ENCODE measurements at regions not wholly inside any gene's neighbourhood (a gene's known extent, or its start where the extent isn't known, plus 50 kb on each side); places are given as distances from the start of the nearest gene placed in this dataset.

DNA sequence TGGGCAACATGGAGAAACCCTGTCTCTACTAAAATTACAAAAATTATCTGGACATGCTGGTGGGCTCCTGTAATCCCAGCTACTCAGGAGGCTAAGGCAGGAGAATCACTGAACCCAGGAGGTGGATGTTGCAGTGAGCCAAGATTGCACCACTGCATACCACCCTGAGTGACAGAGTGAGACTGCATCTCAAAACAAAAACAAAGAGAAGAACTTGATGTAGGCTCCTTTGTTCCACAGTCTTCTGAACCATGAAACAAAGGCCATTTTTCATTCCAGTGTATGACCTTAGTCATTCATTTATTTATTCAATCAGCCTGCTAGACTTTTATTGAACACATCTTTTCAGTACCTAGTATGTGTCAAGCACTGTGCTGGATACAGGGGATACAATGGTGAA lies 369.6 kb downstream of the FAT3 start:
- no peak for DNase-seq
- H3K27me3 ChIP-seq, result no peaks in the 10 kb centered on the region
- TF ChIP-seq EP300 (IDR thresholded peaks at IDR 0.05), result no peak
- TF ChIP-seq, protein P1, sequence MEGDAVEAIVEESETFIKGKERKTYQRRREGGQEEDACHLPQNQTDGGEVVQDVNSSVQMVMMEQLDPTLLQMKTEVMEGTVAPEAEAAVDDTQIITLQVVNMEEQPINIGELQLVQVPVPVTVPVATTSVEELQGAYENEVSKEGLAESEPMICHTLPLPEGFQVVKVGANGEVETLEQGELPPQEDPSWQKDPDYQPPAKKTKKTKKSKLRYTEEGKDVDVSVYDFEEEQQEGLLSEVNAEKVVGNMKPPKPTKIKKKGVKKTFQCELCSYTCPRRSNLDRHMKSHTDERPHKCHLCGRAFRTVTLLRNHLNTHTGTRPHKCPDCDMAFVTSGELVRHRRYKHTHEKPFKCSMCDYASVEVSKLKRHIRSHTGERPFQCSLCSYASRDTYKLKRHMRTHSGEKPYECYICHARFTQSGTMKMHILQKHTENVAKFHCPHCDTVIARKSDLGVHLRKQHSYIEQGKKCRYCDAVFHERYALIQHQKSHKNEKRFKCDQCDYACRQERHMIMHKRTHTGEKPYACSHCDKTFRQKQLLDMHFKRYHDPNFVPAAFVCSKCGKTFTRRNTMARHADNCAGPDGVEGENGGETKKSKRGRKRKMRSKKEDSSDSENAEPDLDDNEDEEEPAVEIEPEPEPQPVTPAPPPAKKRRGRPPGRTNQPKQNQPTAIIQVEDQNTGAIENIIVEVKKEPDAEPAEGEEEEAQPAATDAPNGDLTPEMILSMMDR (IDR thresholded peaks at IDR 0.05), result no peak
- no peak for TF ChIP-seq POLR2A (IDR thresholded peaks at IDR 0.05)
- TF ChIP-seq POLR2AphosphoS5 (IDR thresholded peaks at IDR 0.05), result no peak
- no peak overlapping the region for H3K4me3 ChIP-seq
- ATAC-seq (ENCODE audit: low FRiP score in 2 of 2), result no peak
- no peak overlapping the region for H3K27ac ChIP-seq
- H3K36me3 ChIP-seq, result no peaks in the 10 kb centered on the region
- no peaks in the 10 kb centered on the region for H3K9me3 ChIP-seq
- H3K4me1 ChIP-seq, result no peaks in the 10 kb centered on the region

DNA sequence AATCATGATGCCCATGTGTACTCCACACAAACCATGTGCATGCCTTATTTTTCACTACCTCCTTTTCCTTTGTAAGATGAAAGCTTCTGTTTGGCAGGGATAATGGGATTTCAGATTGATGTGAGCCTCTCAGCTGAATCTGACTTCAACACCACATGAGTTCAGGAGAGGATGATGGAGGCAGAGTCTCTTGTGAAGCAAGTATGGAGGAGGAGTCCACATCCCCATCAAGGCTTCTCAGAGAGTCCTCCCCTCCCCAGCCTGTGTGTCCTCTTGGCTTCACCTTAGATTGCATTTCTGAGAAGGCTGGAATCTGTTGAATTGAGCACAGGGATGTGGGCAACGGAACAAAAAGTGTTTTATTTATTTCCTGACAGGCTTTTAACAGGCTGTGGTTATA lies 370.4 kb downstream of the FAT3 start:
- Histone ChIP-seq H3K4me3 (no peak overlapping the region), H3K4me1 (no peaks in the 10 kb centered on the region), H3K27me3 (no peaks in the 10 kb centered on the region), H3K27ac (no peak overlapping the region), H3K36me3 (no peaks in the 10 kb centered on the region), H3K9me3 (no peaks in the 10 kb centered on the region)
- DNase-seq (no peak), ATAC-seq (ENCODE audit: low FRiP score in 2 of 2) (no peak)
- TF ChIP-seq, protein P1 (IDR thresholded peaks at IDR 0.05), result no peak
- no peak for TF ChIP-seq EP300 (IDR thresholded peaks at IDR 0.05)
- no peak for TF ChIP-seq POLR2AphosphoS5 (IDR thresholded peaks at IDR 0.05)
- TF ChIP-seq POLR2A (IDR thresholded peaks at IDR 0.05), result no peak
- 46 to 54% methylated on average over 1 of the region's 1 CpG for WGBS, 2 donors

DNA sequence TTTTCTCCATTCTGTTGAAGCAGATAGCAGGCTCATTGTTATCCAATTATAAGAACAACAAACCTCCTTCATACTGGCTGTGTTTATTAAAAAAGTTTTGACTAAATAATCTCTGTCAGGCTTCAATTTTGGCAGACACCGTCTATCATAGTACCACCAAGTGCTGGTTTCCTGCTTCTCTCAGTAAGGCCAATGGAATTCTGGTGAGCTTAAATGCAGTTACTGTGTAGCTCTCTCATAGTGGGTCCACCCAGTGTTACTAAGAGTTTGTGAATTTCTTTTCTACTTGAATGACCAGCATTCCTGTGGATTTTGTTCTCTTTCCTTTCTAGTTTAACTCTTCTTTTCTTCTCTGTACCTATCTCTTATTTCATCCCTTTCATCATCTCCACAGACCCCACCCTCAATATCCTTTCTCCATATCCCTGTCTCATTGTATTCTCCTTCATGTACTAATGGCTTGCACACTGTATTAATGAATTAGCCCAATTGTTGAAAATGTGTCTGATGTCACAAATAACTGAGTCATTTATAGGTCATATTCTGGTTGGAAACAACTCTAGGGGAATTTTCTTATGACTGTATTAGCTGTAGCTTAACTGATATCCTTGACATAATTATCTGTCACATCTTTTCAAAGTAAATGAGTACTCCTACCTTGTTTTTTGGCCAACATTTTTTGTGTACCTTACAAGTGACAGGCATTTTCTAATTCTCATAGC lies 372.1 kb downstream of the FAT3 start:
- H3K9me3 ChIP-seq, result no peaks in the 10 kb centered on the region
- no peak for DNase-seq
- no peak for TF ChIP-seq POLR2AphosphoS5 (IDR thresholded peaks at IDR 0.05)
- no peak for TF ChIP-seq EP300 (IDR thresholded peaks at IDR 0.05)
- TF ChIP-seq, protein P1 (IDR thresholded peaks at IDR 0.05), result no peak
- no peak for TF ChIP-seq POLR2A (IDR thresholded peaks at IDR 0.05)
- 57 to 75% methylated on average over 1 of the region's 1 CpG for WGBS, 2 donors
- ATAC-seq (ENCODE audit: low FRiP score in 2 of 2), result no peak
- no peak overlapping the region for H3K4me3 ChIP-seq
- H3K4me1 ChIP-seq, result no peaks in the 10 kb centered on the region
- H3K27me3 ChIP-seq, result no peaks in the 10 kb centered on the region
- H3K27ac ChIP-seq, result no peak overlapping the region
- no peaks in the 10 kb centered on the region for H3K36me3 ChIP-seq

DNA sequence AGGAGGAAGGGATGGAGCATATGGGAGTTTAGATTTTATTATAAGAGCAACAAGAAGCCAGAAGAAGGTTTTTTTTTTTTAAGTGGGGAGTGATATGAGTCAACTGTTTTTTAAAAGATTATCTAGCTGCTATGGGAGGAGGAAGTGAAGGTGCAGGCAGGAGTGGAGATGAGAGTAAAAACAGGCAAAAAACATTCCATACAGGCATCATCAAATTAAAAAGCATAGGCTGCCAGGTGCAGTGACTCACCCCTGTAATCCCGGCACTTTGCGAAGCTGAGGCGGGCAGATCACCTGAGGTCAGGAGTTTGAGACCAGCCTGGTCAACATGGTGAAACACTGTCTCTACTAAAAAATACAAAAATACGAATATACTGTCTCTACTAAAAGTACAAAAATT lies 368.4 kb upstream of the MTNR1B start:
- DNase-seq (no peak), ATAC-seq (ENCODE audit: low FRiP score in 2 of 2) (no peak)
- no peak overlapping the region for H3K27ac ChIP-seq
- H3K36me3 ChIP-seq, result no peaks in the 10 kb centered on the region
- no peaks in the 10 kb centered on the region for H3K4me1 ChIP-seq
- H3K9me3 ChIP-seq, result no peaks in the 10 kb centered on the region
- no peak overlapping the region for H3K4me3 ChIP-seq
- WGBS, 2 donors, result 88 to 92% methylated on average over 4 of the region's 4 CpGs
- TF ChIP-seq, protein P1 (IDR thresholded peaks at IDR 0.05), result no peak
- TF ChIP-seq POLR2AphosphoS5 (IDR thresholded peaks at IDR 0.05) (no peak), POLR2A (IDR thresholded peaks at IDR 0.05) (no peak), EP300 (IDR thresholded peaks at IDR 0.05) (no peak)
- no peaks in the 10 kb centered on the region for H3K27me3 ChIP-seq

DNA sequence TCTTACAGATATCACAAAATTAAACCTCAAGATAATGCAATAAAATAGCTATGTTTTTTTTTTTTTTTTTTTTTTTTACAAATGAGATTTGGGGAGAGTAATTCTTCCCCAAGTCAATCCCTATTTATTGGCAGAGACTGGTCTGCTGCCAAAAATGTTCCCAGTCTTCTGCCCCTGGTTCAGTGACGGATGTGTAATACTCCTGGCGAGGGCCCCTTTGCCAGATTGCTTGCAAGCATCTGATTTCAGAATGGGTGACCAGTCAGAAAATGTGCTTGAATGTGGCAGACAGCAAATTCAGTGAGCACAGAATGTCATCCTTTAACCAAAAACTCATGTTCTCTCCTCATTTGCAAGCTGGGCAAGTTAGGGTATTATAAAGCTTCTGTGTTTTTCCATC lies 363.8 kb upstream of the MTNR1B start:
- WGBS, 2 donors, result 85 to 93% methylated on average over 2 of the region's 2 CpGs
- TF ChIP-seq POLR2A (IDR thresholded peaks at IDR 0.05), result no peak
- H3K4me3 ChIP-seq, result no peak overlapping the region
- ATAC-seq (ENCODE audit: low FRiP score in 2 of 2) (no peak), DNase-seq (no peak)
- H3K4me1 ChIP-seq, result no peaks in the 10 kb centered on the region
- H3K27ac ChIP-seq, result no peak overlapping the region
- no peaks in the 10 kb centered on the region for H3K9me3 ChIP-seq
- no peaks in the 10 kb centered on the region for H3K27me3 ChIP-seq
- no peaks in the 10 kb centered on the region for H3K36me3 ChIP-seq

All from upper lobe of left lung (tissue), 6 donors.